ENCODE measurements at regions not wholly inside any gene's neighbourhood (a gene's known extent, or its start where the extent isn't known, plus 50 kb on each side); places are given as distances from the start of the nearest gene placed in this dataset.

- no peak for DNase-seq
These were observed 75.6 kb upstream of the ARHGAP32 start for GRCh38 chr11:129267716-129268115.

DNA sequence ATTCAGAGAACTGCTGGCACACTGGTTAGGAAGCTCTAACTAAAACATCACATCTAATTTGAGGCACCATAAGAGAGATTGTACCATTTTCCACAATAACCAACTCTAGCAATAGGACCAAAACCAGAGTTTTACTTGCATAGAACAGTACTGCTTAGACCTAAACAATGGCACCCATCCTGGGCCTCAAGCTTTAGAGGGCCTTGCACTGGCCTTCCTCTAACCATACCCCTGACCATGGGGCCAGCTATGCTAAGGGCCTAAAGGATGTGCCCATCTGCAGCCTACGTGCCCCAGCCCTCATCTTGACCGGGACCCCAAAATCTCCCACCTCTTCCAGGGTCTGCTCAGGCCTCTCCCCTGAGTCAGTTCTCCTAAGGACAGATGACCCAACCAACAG, 74.4 kb upstream of the ARHGAP32 start:
- no peak for DNase-seq

- no peak for DNase-seq
These were observed 73.1 kb upstream of the ARHGAP32 start for GRCh38 chr11:129265125-129265788.

DNA sequence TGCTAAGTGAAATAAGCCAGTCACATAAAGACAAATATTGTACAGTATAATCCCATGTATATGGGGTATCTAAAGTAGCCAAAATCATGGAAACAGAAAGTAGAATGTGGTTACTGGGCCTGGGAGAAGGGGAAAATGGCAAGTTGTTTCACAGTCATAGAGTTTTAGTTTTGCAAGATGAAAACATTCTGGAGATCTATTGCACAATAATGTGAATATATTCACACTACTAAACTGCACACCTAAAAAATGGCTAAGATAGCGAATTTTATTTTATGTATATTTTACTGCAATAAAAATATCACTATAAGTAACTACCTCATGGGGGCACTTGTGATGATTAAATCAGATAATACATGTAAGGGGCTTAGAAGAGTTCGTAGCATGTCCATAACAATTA, 72.0 kb upstream of the ARHGAP32 start:
- DNase-seq: no peak

- DNase-seq: no peak
These were observed 68.6 kb upstream of the ARHGAP32 start for GRCh38 chr11:129260750-129261149.

- no peak for DNase-seq
These were observed 67.8 kb upstream of the ARHGAP32 start for GRCh38 chr11:129259931-129260348.

DNA sequence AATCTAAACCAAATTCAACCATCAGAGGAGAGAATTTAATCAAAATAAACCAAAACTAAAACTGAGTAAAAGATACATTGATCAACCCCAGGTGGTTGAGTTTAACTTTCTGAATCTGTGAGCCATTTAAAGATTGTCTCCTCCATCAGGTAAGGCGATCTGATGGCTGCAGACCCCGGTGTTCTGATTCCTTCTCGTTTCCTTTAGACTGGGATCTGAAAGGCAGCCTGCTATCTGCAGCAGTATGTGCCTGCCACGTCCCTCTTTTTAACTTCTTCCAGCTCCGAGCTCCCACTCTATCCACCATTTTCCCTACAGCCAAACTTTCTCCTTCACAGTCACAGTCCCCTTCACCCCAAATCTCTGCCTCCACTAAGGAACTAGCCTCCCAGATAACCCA, 66.1 kb upstream of the ARHGAP32 start:
- DNase-seq: no peak

DNA sequence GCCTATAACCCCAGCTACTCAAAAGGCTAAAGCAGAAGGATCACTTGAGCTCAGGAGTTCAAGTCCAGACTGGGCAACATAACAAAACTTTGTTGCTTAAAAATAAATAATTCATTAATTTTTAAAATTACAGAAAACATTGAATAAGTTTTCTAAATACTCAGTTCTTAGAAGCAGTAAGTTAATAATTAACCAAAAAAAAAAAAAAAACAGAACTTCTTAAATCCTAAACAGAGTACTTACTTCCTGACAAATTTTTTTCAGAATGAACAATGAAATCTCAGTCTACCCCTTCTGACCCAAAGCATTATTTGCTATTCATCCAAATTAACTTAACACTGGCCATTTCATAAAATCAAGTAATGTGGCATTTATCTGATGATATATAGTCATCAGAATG, 65.4 kb upstream of the ARHGAP32 start:
- DNase-seq: no peak

GRCh38 chr11:129252621-129253020, 60.5 kb upstream of the ARHGAP32 start:
- no peak for DNase-seq

GRCh38 chr11:129251067-129251466, 58.9 kb upstream of the ARHGAP32 start:
- DNase-seq: no peak

DNA sequence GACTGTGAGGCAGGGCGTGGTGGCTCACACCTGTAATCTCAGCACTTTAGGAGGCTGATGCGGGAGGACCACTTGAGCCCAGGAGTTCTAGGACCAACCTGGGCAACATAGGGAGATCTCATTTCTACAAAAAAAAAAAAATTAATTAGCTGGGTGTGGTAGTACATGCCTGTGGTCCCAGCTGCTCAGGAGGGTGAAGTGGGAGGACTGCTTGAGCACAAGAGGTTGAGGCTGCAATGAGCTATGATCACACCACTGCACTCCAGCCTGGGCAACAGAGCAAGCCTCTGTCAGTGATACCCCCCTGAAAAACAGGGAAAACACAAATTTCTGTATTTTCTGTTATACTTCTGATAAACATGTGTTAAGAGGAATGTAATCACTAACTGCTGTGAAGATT, 57.8 kb upstream of the ARHGAP32 start:
- DNase-seq: no peak

DNA sequence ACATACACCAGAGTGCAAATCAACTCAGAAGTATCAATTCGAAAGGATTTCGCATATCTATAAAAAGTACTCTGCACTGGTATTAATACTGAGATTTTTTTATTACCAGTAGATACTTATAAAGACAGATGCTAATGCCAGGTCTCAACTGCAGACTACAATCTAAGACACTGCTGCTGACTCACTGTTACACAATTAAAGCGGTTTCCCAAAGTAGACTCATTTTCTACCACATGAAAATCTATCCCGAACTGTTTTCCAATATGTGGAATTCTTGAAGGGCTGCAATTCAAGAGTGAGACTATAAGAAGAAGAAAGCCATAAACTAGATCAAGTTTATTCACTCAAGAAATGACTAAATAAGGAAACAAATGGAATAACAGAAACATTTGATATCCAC, 57.2 kb upstream of the ARHGAP32 start:
- DNase-seq: peak in 1 of 3 donors; percentile 68

DNA sequence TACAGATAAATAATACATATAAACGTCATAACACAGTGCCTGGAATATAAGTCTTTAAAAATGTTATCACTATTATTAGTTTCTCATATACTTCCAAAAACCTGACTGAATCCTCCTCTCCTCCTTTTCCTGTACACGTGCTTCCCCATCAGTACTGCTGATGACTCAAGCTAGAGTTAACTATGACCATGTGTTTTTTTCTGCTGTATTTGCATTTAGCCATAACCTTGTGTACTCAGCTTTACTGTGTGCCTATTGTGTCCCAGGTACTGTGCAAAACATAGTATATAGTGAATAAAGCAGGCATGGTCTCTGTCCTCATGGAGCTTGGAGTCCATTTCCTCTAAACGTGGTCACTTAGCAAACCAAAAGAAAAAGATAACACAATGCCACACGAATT, 56.5 kb upstream of the ARHGAP32 start:
- peak in 1 of 3 donors; percentile 38 for DNase-seq

GRCh38 chr11:129247135-129247534, 55.0 kb upstream of the ARHGAP32 start:
- no peak for DNase-seq

DNA sequence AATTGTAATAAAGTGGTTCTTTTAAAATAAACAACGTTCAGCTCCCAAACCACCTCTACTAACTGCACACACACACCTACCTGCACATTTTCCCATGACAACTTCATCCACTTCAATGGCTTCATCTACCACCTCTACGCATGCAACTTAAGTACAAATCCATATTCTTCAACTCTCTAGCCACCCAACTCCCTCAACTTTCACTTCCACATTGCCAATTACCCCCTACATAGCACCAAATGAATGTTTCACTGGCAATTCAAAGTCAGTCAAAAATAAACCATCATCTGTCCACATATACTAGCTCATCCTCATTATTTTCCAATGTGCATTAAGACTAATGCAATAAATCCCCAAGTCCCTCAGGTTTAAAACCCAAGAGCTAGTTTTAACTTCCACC, 50.7 kb upstream of the ARHGAP32 start:
- no peak for DNase-seq

All from muscle of back (tissue), 3 donors.